NCI-H2107 (cell line): ENCODE measurements at regions not wholly inside any gene's neighbourhood (a gene's known extent, or its start where the extent isn't known, plus 50 kb on each side); places are given as distances from the start of the nearest gene placed in this dataset.
"Not testable (repeated sequence)": the region's sequence is repeated elsewhere in the genome, so short reads cannot be mapped to it uniquely, and the experiment has no call there.

Source experiments
- DNase-seq: peaks from one replicate; lab custom pipeline; 2025; lab: John Stamatoyannopoulos, UW

- no peak for DNase-seq
Measured at GRCh38 chr7:81051811-81052413, 133.1 kb upstream of the SEMA3C start.

- DNase-seq, result no peak
Measured at GRCh38 chr7:81045491-81046030, 126.7 kb upstream of the SEMA3C start.

GRCh38 chr7:81042646-81043045, 123.8 kb upstream of the SEMA3C start:
- DNase-seq, result not testable (repeated sequence)

GRCh38 chr7:81040496-81040895, 121.6 kb upstream of the SEMA3C start:
- no peak for DNase-seq

GRCh38 chr7:81036871-81037270, 118.0 kb upstream of the SEMA3C start:
- DNase-seq, result no peak

GRCh38 chr7:81036057-81036456, 117.2 kb upstream of the SEMA3C start:
- no peak for DNase-seq

- DNase-seq, result no peak
Measured at GRCh38 chr7:81031996-81032395, 113.1 kb upstream of the SEMA3C start.

GRCh38 chr7:81031243-81031642, 112.4 kb upstream of the SEMA3C start:
- no peak for DNase-seq

GRCh38 chr7:81030472-81030871, 111.6 kb upstream of the SEMA3C start:
- DNase-seq, result no peak

- no peak for DNase-seq
Measured at GRCh38 chr7:81029511-81029910, 110.7 kb upstream of the SEMA3C start.

- DNase-seq, result no peak
Measured at GRCh38 chr7:81025360-81025759, 106.5 kb upstream of the SEMA3C start.

GRCh38 chr7:81014908-81015307, 96.1 kb upstream of the SEMA3C start:
- no peak for DNase-seq

GRCh38 chr7:81014266-81014665, 95.4 kb upstream of the SEMA3C start:
- DNase-seq, result no peak

GRCh38 chr7:81013083-81013817, 94.4 kb upstream of the SEMA3C start:
- DNase-seq, result no peak

- DNase-seq, result no peak
Measured at GRCh38 chr7:81008901-81009300, 90.0 kb upstream of the SEMA3C start.

GRCh38 chr7:81007051-81007450, 88.2 kb upstream of the SEMA3C start:
- DNase-seq, result no peak

GRCh38 chr7:81005254-81005653, 86.4 kb upstream of the SEMA3C start:
- DNase-seq, result no peak

GRCh38 chr7:81004098-81004497, 85.2 kb upstream of the SEMA3C start:
- no peak for DNase-seq

GRCh38 chr7:81003326-81003725, 84.5 kb upstream of the SEMA3C start:
- no peak for DNase-seq

GRCh38 chr7:81002421-81002820, 83.6 kb upstream of the SEMA3C start:
- no peak for DNase-seq

- DNase-seq, result no peak
Measured at GRCh38 chr7:80999771-81000170, 80.9 kb upstream of the SEMA3C start.

- no peak for DNase-seq
Measured at GRCh38 chr7:80999100-80999499, 80.2 kb upstream of the SEMA3C start.

GRCh38 chr7:80997841-80998240, 79.0 kb upstream of the SEMA3C start:
- DNase-seq, result no peak

GRCh38 chr7:80996236-80996635, 77.4 kb upstream of the SEMA3C start:
- DNase-seq, result not testable (repeated sequence)
